ENCODE measurements at regions not wholly inside any gene's neighbourhood (a gene's known extent, or its start where the extent isn't known, plus 50 kb on each side); places are given as distances from the start of the nearest gene placed in this dataset.

DNA sequence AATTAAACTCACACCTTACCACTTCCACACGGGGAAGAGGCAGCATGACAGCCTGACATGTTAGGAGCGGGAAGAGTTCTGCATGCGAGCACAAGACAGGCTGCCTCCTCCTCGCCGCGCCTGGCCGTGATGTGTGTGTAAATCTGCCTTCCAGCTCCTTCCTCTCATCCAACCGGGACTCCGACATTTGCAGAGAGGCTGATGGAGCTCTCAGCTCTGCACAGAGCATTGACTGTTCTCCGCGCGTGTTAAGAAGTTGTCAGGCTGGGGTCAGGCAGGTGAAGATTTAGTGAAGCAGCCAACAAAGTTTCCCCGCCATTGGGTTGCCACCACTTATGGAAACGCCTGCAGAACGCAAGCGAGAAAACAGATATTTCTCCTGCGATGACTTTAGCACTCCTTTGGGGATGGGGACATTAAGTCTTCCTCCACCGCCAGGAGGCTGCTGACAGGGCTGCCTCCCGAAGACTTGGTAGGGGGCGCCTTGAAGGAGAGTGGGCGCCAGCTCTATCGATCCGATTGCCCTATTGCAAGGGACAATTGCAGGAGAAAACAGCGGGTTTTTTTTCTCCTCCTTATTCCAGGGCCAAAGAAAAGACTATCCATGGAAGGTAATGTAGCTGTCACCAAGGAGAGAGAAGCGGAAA lies 213.9 kb upstream of the TSHZ3 start:
- no peak overlapping the region for H2AFZ ChIP-seq (ENCODE audit: low read length)
- H3K4me1 ChIP-seq (ENCODE audit: insufficient read depth, low read length): no peaks in the 10 kb centered on the region
- ChIA-PET POLR2A (no interaction called here), CTCF (ENCODE audit: low intra/inter-chr PET ratio, low total read pairs) (no interaction called here)
- FAIRE-seq (no peak), ATAC-seq (no peak), DNase-seq (ENCODE audit: low spot score) (no peak)
- no peak overlapping the region for H3K4me2 ChIP-seq (ENCODE audit: low read depth, low read length)
- no peak overlapping the region for H3K27ac ChIP-seq (ENCODE audit: extremely low read length, insufficient read depth, low read length)
- no peak overlapping the region for H3K4me3 ChIP-seq (replicated peaks in 1 of 3; ENCODE audit: insufficient read depth in 1 of 3, low read depth in 2 of 3, low read length in 3 of 3)
- H4K20me1 ChIP-seq (ENCODE audit: insufficient read depth, low read length): no peaks in the 10 kb centered on the region
- no peaks in the 10 kb centered on the region for H3K36me3 ChIP-seq (replicated peaks in 1 of 2; ENCODE audit: control insufficient read depth in 1 of 2, insufficient read depth in 2 of 2, low read length in 2 of 2)
- in situ Hi-C loops (cut with HindIII; ENCODE audit: extremely low pct_ligation_motif_present, low pct_unique_long_range_greater_than_20kb) (no loop called here), intact Hi-C loops (cut with micrococcal nuclease; ENCODE audit: unreplicated experiment) (no loop called here)
- H3K9me3 ChIP-seq (ENCODE audit: low read length): peaks cover 81% of the 10 kb centered on the region
- 67% methylated on average over 25 of the region's 25 CpGs for WGBS (ENCODE audit: low lambda C conversion rate)
- H3K27me3 ChIP-seq (ENCODE audit: control insufficient read depth in 1 of 2, insufficient read depth in 2 of 2, low read length in 2 of 2): no peaks in the 10 kb centered on the region
- no peak overlapping the region for H3K9ac ChIP-seq (ENCODE audit: insufficient read depth, low read depth, low read length)
- no peaks in the 10 kb centered on the region for H3K79me2 ChIP-seq (ENCODE audit: insufficient read depth, low read length)
- TF ChIP-seq HOXA7 (CRISPR knock-in tag; IDR thresholded peaks at IDR 0.05) (no peak), HHEX (CRISPR knock-in tag; IDR thresholded peaks at IDR 0.05) (no peak), SP1 (IDR thresholded peaks at IDR 0.05) (no peak), SP1 (CRISPR knock-in tag; IDR thresholded peaks at IDR 0.05) (no peak), RNF2 (conservative IDR thresholded peaks at IDR 0.05; ENCODE audit: low read depth) (no peak), KDM1A (CRISPR knock-in tag; IDR thresholded peaks at IDR 0.05) (no peak), ZNF878 (CRISPR knock-in tag; IDR thresholded peaks at IDR 0.05) (no peak), ZNF264 (CRISPR knock-in tag; IDR thresholded peaks at IDR 0.05) (no peak), BRD4 (CRISPR knock-in tag; IDR thresholded peaks at IDR 0.05) (no peak), ZNF496 (CRISPR knock-in tag; IDR thresholded peaks at IDR 0.05; ENCODE audit: insufficient replicate concordance) (no peak)
- BruUV-seq (replicated peaks): no TSS peak

DNA sequence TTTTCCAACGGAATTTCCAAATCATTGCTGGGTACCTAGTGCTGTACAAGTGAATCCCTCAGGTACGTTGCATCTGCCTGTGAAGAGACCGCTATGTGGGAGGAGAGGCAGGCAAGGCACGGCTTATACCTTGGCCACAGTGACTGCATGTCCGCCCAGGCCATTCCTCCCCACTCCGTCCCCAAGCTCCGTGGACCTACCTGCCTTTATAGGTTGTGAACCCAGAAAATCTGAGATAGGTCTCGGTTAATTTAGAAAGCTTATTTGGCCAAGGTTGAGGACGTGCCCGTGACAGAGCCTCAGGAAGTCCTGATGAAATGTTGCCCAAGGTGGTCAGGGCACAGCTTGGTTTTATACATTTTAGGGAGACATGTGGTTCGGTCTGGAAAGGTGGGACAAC lies 218.5 kb upstream of the TSHZ3 start:
- ATAC-seq (no peak), DNase-seq (ENCODE audit: low spot score) (no peak), FAIRE-seq (no peak)
- H3K4me1 ChIP-seq (ENCODE audit: insufficient read depth, low read length): no peaks in the 10 kb centered on the region
- H3K9me3 ChIP-seq (ENCODE audit: low read length): peaks cover 49% of the 10 kb centered on the region
- BruUV-seq (replicated peaks): no TSS peak
- CTCF ChIA-PET (ENCODE audit: low intra/inter-chr PET ratio, low total read pairs): no interaction called here
- H3K27ac ChIP-seq (ENCODE audit: extremely low read length, insufficient read depth, low read length): no peak overlapping the region
- no peaks in the 10 kb centered on the region for H4K20me1 ChIP-seq (ENCODE audit: insufficient read depth, low read length)
- H3K27me3 ChIP-seq (ENCODE audit: control insufficient read depth in 1 of 2, insufficient read depth in 2 of 2, low read length in 2 of 2): no peaks in the 10 kb centered on the region
- 6% methylated on average over 11 of the region's 11 CpGs for WGBS (ENCODE audit: low lambda C conversion rate)
- no peak overlapping the region for H3K9ac ChIP-seq (ENCODE audit: insufficient read depth, low read depth, low read length)
- intact Hi-C loops (cut with micrococcal nuclease; ENCODE audit: unreplicated experiment): no loop called here
- in situ Hi-C loops (cut with HindIII; ENCODE audit: extremely low pct_ligation_motif_present, low pct_unique_long_range_greater_than_20kb): no loop called here
- no peak overlapping the region for H3K4me2 ChIP-seq (ENCODE audit: low read depth, low read length)
- POLR2A ChIA-PET: no interaction called here
- no peaks in the 10 kb centered on the region for H3K79me2 ChIP-seq (ENCODE audit: insufficient read depth, low read length)
- no peaks in the 10 kb centered on the region for H3K36me3 ChIP-seq (replicated peaks in 1 of 2; ENCODE audit: control insufficient read depth in 1 of 2, insufficient read depth in 2 of 2, low read length in 2 of 2)
- H3K4me3 ChIP-seq (replicated peaks in 1 of 3; ENCODE audit: insufficient read depth in 1 of 3, low read depth in 2 of 3, low read length in 3 of 3): no peak overlapping the region
- H2AFZ ChIP-seq (ENCODE audit: low read length): no peak overlapping the region
- TF ChIP-seq ZNF749 (CRISPR knock-in tag; IDR thresholded peaks at IDR 0.05; ENCODE audit: borderline replicate concordance): no peak
- TF ChIP-seq ZNF737 (CRISPR knock-in tag; IDR thresholded peaks at IDR 0.05; ENCODE audit: borderline replicate concordance): no peak
- TF ChIP-seq ZNF333 (CRISPR knock-in tag; IDR thresholded peaks at IDR 0.05; ENCODE audit: borderline replicate concordance): no peak
- TF ChIP-seq, protein P1, sequence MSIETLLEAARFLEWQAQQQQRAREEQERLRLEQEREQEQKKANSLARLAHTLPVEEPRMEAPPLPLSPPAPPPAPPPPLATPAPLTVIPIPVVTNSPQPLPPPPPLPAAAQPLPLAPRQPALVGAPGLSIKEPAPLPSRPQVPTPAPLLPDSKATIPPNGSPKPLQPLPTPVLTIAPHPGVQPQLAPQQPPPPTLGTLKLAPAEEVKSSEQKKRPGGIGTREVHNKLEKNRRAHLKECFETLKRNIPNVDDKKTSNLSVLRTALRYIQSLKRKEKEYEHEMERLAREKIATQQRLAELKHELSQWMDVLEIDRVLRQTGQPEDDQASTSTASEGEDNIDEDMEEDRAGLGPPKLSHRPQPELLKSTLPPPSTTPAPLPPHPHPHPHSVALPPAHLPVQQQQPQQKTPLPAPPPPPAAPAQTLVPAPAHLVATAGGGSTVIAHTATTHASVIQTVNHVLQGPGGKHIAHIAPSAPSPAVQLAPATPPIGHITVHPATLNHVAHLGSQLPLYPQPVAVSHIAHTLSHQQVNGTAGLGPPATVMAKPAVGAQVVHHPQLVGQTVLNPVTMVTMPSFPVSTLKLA (IDR thresholded peaks at IDR 0.05): no peak
- no peak for TF ChIP-seq IRX3 (CRISPR knock-in tag; IDR thresholded peaks at IDR 0.05; ENCODE audit: borderline replicate concordance, low read depth)
- TF ChIP-seq DNMT1 (CRISPR knock-in tag; IDR thresholded peaks at IDR 0.05): no peak
- no peak for TF ChIP-seq AGO2 (optimal IDR thresholded peaks at IDR 0.05; ENCODE audit: low read depth, low read length)
- TF ChIP-seq CHCHD3 (CRISPR knock-in tag; IDR thresholded peaks at IDR 0.05): no peak
- no peak for TF ChIP-seq ZMYM4 (CRISPR knock-in tag; IDR thresholded peaks at IDR 0.05)

Data from HepG2 (cell line).